ENCODE measurements at regions not wholly inside any gene's neighbourhood (a gene's known extent, or its start where the extent isn't known, plus 50 kb on each side); places are given as distances from the start of the nearest gene placed in this dataset.

GRCh38 chr12:124389725-124390441 is 95.0 kb downstream of the RFLNA start:
- in situ Hi-C loops (cut with MboI) (no loop called here), intact Hi-C loops (cut with micrococcal nuclease; ENCODE audit: unreplicated experiment) (loop anchor here (5.0 to 10.0 kb wide), 3 partner anchors 62 to 377 kb away; no protein-coding TSS in a partner anchor)
- H3K9ac ChIP-seq (ENCODE audit: control insufficient read depth, insufficient read depth, low read length) = no peak overlapping the region
- FAIRE-seq (no peak), ATAC-seq (no peak), DNase-seq (ENCODE audit: low read depth, low spot score) (no peak)
- ChIA-PET RAD21 (ENCODE audit: unreplicated experiment) (interaction anchor here (0.7 kb wide), 1 partner anchor 64 kb away, joined by 3 read pairs; no protein-coding TSS in a partner anchor), POLR2A (interaction anchor here (0.6 to 1.0 kb wide), 3 partner anchors 179 to 1454 kb away, joined by 3 read pairs; no protein-coding TSS in a partner anchor), SMC1A (ENCODE audit: uncharacterized antibody, unreplicated experiment) (no interaction called here), CTCF (interaction anchor here (2.3 kb wide), 1 partner anchor 9 kb away, joined by 11 read pairs; no protein-coding TSS in a partner anchor)
- no TSS peak for BruUV-seq (replicated peaks)
- TF ChIP-seq POLR2A (IDR thresholded peaks at IDR 0.05; ENCODE audit: low read depth, low read length) (0 out of 2 replicates have a peak, but pooled peaks have one; percentile 3), WRNIP1 (IDR thresholded peaks at IDR 0.05; ENCODE audit: borderline replicate concordance, low read depth, low read length) (no peak)
- no peak overlapping the region for H3K4me3 ChIP-seq
- no peaks in the 10 kb centered on the region for H4K20me1 ChIP-seq (ENCODE audit: control insufficient read depth, insufficient read depth)
- 68% methylated on average over 12 of the region's 16 CpGs for WGBS (ENCODE audit: insufficient coverage, insufficient replicate concordance, low lambda C conversion rate, missing lambda C conversion rate)
- H3K36me3 ChIP-seq (ENCODE audit: control insufficient read depth in 2 of 2, insufficient read depth in 2 of 2, low read length in 1 of 2) = peaks cover 2 to 26% of the 10 kb centered on the region in 2 experiments; a peak in 3 of 4 replicates
- peaks cover 40% of the 10 kb centered on the region for H3K4me1 ChIP-seq (ENCODE audit: control insufficient read depth, insufficient read depth, low read length)
- H3K79me2 ChIP-seq (ENCODE audit: control insufficient read depth, insufficient read depth, low read length) = no peaks in the 10 kb centered on the region; the same call in 1 of the 2 replicates
- H3K4me2 ChIP-seq (ENCODE audit: control insufficient read depth, insufficient read depth) = 0 out of 2 replicates have a peak overlapping the region, but pooled peaks have one; percentile 9
- no peaks in the 10 kb centered on the region for H3K27me3 ChIP-seq (replicated peaks in 1 of 2; ENCODE audit: control insufficient read depth in 2 of 2, insufficient read depth in 2 of 2, low read length in 1 of 2)
- H2AFZ ChIP-seq (ENCODE audit: control insufficient read depth, low read depth, low read length) = no peak overlapping the region
- no peaks in the 10 kb centered on the region for H3K9me3 ChIP-seq (replicated peaks; ENCODE audit: control insufficient read depth, insufficient read depth, low read length)
- H3K27ac ChIP-seq (ENCODE audit: control insufficient read depth, insufficient read depth) = no peak overlapping the region

GRCh38 chr12:124389138-124389724 is 94.3 kb downstream of the RFLNA start:
- WGBS (ENCODE audit: insufficient coverage, insufficient replicate concordance, low lambda C conversion rate, missing lambda C conversion rate) = 23% methylated on average over 38 of the region's 39 CpGs
- peak; percentile 48 for ATAC-seq
- intact Hi-C loops (cut with micrococcal nuclease; ENCODE audit: unreplicated experiment) = no loop called here
- in situ Hi-C loops (cut with MboI) = no loop called here
- no TSS peak for BruUV-seq (replicated peaks)
- Histone ChIP-seq H2AFZ (ENCODE audit: control insufficient read depth, low read depth, low read length) (no peak overlapping the region), H3K79me2 (ENCODE audit: control insufficient read depth, insufficient read depth, low read length) (no peaks in the 10 kb centered on the region; the same call in 1 of the 2 replicates), H3K4me1 (ENCODE audit: control insufficient read depth, insufficient read depth, low read length) (peaks cover 40% of the 10 kb centered on the region), H3K27ac (ENCODE audit: control insufficient read depth, insufficient read depth) (no peak overlapping the region), H3K4me3 (no peak overlapping the region), H3K9ac (ENCODE audit: control insufficient read depth, insufficient read depth, low read length) (no peak overlapping the region; the same call in 1 of the 2 replicates), H4K20me1 (ENCODE audit: control insufficient read depth, insufficient read depth) (no peaks in the 10 kb centered on the region), H3K9me3 (replicated peaks; ENCODE audit: control insufficient read depth, insufficient read depth, low read length) (no peaks in the 10 kb centered on the region), H3K27me3 (replicated peaks in 1 of 2; ENCODE audit: control insufficient read depth in 2 of 2, insufficient read depth in 2 of 2, low read length in 1 of 2) (no peaks in the 10 kb centered on the region), H3K4me2 (ENCODE audit: control insufficient read depth, insufficient read depth) (peak overlapping the region; percentile 22; the same call in 1 of the 2 replicates), H3K36me3 (ENCODE audit: control insufficient read depth in 2 of 2, insufficient read depth in 2 of 2, low read length in 1 of 2) (peaks cover 5 to 30% of the 10 kb centered on the region in 2 experiments; a peak in 3 of 4 replicates)
- POLR2A ChIA-PET = interaction anchor here (0.6 kb wide), 2 partner anchors 1413 to 1453 kb away, joined by 3 read pairs; no protein-coding TSS in a partner anchor
- TF ChIP-seq SMC3 (IDR thresholded peaks at IDR 0.05; ENCODE audit: borderline replicate concordance, low read length) (no peak), HDAC2 (IDR thresholded peaks at IDR 0.05) (no peak), CHD2 (IDR thresholded peaks at IDR 0.05; ENCODE audit: borderline replicate concordance, low read depth, low read length) (no peak), ZBED1 (IDR thresholded peaks at IDR 0.05; ENCODE audit: borderline replicate concordance) (no peak), EZH2 (IDR thresholded peaks at IDR 0.05; ENCODE audit: borderline replicate concordance, control insufficient read depth, low read depth, low read length) (no peak), FOXK2 (IDR thresholded peaks at IDR 0.05) (no peak), SREBF2 (IDR thresholded peaks at IDR 0.05; ENCODE audit: low read length) (no peak), RFX5 (IDR thresholded peaks at IDR 0.05; ENCODE audit: low read depth, low read length) (no peak), BACH1 (IDR thresholded peaks at IDR 0.05; ENCODE audit: borderline replicate concordance) (no peak), DPF2 (IDR thresholded peaks at IDR 0.05) (no peak), SUZ12 (IDR thresholded peaks at IDR 0.05; ENCODE audit: unreplicated experiment) (no peak), CEBPB (IDR thresholded peaks at IDR 0.05; ENCODE audit: borderline replicate concordance in 1 of 2, low read depth in 2 of 2, low read length in 2 of 2) (no peak), ATF2 (IDR thresholded peaks at IDR 0.05; ENCODE audit: low read length) (no peak), YY1 (IDR thresholded peaks at IDR 0.05; ENCODE audit: low read depth, low read length) (no peak)
- no peak for FAIRE-seq
- SMC1A ChIA-PET (ENCODE audit: uncharacterized antibody, unreplicated experiment) = no interaction called here
- DNase-seq (ENCODE audit: low read depth, low spot score) = no peak
- RAD21 ChIA-PET (ENCODE audit: unreplicated experiment) = interaction anchor here (0.6 kb wide), 1 partner anchor 180 kb away, joined by 3 read pairs; no protein-coding TSS in a partner anchor
- CTCF ChIA-PET = interaction anchor here (0.6 to 2.3 kb wide), 4 partner anchors 10 to 378 kb away, joined by 3 to 11 read pairs (median 3); no protein-coding TSS in a partner anchor

Measured in GM12878 (cell line).